Fibroblast of skin of left quadriceps (primary cell): ENCODE measurements at regions not wholly inside any gene's neighbourhood (a gene's known extent, or its start where the extent isn't known, plus 50 kb on each side); places are given as distances from the start of the nearest gene placed in this dataset.
A peak's percentile ranks its signal among the peaks of the same experiment; 100 is the strongest.

ENCODE experiments used
- DNase-seq, 2 experiments: peaks; one replicate each; pipeline ENCODE4 v3.0.0-alpha.2; 2013; ENCODE audit warnings: low read depth in 2 of 2

- DNase-seq, result no peak
These were observed 53.9 kb downstream of the FOXL1 start for GRCh38 chr16:86632206-86632605.

- no peak for DNase-seq
These were observed 54.6 kb downstream of the FOXL1 start for GRCh38 chr16:86632944-86633343.

GRCh38 chr16:86634292-86634691 lies 55.9 kb downstream of the FOXL1 start:
- no peak for DNase-seq

DNA sequence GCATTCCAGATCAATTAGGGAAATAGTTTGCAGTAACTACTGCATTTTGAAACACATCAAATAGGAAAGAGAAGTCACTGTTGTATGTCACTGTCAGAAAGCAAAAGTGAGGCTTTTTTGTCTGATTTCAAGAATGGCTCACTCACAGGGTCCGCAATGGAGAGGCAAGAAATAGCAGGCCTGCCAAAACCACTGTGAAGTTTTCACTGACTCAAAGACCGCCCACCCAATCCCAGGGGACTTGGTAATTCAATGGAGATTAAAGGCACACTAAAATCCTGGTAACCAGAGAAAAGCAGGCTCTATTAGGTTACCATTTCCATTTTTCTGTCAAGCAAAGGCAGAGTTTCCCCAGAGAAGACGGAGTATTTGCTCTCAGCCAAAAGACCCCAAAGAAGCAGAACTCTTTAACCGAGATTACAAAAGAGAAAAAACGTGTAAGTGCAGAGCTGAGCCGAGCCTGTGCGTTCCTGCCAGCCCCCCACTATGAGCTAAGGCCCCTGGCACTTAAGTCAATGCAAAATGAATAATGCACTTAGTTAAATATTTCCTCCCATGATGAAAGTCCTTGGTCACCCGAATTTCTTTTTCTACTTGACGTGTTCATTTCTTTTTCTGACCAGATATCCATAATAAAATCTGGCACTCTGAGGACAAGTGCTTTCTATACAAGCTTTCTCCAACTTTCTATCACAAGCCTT lies 57.0 kb downstream of the FOXL1 start:
- peak; percentile 33 to 35 for DNase-seq

- no peak for DNase-seq
These were observed 57.6 kb downstream of the FOXL1 start for GRCh38 chr16:86635926-86636325.

DNA sequence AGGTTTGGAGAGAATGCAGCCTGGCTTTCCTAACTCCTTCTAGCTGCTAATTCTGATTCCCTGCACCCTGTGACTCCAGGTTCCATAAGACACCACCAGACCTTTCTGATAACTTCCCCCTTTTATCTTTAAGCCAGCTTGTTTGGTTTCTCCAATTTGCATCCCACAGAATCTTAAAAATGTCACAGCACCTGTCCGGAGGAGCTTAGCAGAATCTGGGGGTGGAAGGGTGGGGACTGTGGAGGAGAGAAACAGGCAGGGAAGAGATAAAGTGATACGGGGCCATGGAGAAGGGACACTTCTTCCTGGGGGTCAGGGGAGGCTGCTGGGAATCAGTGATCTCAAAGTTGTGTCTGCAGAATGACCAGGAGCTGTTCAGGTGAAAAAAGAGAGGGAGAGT lies 59.4 kb downstream of the FOXL1 start:
- DNase-seq, result no peak

DNA sequence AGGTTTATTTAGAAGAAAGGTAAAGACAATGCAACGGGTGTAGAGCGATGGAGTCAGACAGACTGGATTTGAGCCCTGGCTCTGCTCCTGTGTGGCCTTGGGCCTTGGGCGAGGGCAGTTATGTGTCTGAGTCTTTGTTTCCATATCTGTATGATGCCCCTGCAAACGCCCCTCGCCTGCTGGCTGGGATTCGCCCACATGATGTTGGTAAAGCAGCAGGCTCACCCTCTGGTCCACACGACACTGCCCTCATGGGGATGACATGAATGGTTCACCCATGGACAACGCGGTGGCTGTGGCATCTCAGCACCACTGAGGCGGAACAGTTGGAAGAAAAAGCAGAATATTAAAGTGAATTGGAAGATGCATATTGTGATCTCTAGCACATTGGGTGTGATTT lies 60.3 kb downstream of the FOXL1 start:
- DNase-seq, result no peak

DNA sequence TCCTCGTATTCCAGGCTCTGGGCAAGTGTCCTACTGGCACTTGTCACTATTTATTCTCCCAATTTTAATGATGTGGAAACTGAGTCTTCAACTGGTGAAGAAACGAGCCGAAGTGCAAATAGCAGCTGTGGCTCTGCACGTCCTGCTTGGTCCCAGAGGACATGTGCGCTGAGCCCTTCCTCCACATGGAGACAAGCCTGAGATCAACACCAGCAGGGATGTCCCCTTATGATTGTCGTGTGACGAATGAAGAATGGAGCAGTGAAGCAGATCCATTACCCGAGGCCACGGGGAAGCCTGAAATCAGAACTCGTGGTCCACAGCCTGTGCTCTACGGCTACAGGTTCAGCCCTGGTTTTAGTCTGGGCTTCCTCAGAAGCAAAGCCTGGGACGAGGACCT lies 61.0 kb downstream of the FOXL1 start:
- DNase-seq, result no peak

- no peak for DNase-seq
These were observed 62.0 kb downstream of the FOXL1 start for GRCh38 chr16:86640265-86640843.

GRCh38 chr16:86642087-86642486 lies 63.7 kb downstream of the FOXL1 start:
- DNase-seq, result no peak

- DNase-seq, result no peak
These were observed 65.3 kb downstream of the FOXL1 start for GRCh38 chr16:86643671-86644070.

DNA sequence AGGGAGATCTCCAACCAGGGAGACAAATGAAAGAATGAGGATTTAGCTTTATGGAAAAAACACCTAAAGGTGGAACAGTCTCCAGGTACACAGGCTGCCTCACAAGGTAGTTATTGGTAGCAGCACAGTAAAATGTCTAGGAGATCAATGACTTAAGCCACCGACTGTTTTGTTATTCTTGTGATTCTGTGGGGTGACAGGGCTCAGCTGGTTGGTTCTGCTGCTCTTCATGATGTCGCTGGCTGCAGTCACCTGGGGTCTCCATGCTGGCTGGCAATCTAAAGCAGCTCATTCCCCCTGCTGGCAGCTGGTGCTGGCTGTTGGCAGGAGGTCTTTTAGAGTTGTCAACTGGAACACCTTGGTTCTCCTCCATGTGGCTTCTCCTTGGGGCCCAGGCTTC lies 69.2 kb downstream of the FOXL1 start:
- DNase-seq, result no peak

GRCh38 chr16:86649875-86650274 lies 71.5 kb downstream of the FOXL1 start:
- DNase-seq, result no peak

GRCh38 chr16:86651013-86651627 lies 72.8 kb downstream of the FOXL1 start:
- DNase-seq, result no peak

DNA sequence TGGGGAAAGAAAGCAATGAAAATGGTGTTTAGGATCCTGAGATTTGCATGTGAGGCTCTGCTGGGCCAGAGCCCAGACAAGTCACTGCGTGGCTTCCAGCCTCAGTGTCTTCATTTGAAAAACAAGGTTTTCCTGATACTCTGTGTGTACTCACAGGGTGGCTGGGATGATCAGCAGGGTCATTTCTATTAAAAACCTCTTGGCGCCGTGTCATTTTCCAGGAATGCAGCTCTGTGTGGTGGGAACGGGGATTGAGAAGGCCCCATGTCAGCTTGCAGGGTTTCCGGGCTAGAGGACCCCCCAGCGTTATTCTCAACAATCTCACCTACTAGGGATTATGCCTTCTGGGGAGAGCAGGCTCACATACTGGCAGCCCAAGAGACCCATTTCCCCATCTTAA lies 73.5 kb downstream of the FOXL1 start:
- DNase-seq, result no peak

DNA sequence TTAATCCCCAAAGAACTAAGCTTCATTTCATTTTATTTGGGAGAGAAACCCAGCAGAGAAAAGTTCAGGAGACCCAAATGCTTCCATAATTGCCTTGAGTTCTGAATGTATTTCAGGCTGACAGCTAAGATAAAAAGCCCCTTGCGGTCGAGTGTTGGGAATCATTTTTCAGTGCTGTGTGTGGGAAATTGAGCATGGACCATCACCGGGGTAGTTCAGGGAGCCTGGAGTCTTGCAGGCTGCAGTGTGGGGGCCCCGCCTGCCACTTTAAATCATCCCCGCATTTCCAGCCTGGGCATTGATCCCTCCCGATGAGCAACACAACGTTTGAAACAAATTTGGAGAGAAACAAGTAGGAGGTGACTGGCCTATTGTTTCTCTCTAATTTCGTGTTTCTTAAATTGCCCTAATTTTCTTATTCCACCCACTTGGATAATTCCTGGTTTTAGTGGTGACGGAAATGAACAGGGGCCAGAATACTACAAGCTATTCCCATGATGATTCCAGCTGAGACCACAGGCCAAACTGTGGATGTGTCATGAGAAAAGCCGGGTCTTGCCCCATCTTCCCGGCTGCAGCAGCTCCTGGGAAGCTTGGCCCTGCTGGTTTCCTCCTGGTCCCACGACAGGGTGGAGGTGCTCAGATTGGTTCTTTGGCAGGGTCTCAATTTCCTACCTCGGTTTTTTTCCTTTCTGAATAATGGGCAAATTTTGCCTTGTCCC lies 75.1 kb downstream of the FOXL1 start:
- no peak for DNase-seq

DNA sequence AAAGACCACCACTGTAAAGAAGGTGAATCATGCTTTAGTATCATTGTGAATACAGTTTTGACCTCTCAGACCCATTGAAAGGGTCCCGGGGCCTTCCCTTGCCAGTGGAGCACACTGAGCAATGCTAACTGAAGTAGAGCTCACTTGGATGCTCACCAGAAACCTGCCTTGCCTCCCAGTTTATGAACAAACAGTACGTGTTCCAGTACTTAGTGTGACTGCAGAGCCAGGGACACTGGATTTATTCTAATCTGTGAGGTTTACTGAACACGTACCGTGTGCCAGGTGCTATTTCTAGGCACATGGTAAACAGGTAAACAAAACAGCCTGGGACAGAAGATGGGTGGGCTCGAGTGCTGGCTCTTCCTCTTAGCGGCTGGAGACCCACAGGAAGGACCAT lies 79.6 kb downstream of the FOXL1 start:
- no peak for DNase-seq

DNA sequence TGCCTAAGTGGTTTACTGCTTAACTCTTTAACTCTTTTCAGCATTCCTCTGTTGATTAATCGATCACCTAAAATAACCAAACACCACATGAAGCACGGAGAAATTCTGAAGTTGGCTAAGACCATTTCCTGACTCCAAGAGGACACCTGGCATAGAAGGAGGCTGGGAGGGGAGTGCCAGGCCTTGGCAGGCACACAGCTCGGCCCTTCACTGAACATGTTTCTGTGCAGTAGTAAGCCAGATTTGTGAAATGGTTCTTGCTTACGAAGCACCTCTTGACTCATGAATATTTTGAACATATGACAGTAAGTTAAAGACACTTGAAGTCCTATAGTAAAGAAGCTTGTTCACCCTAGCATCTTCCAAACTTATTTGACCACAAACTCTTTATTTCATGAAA lies 82.3 kb downstream of the FOXL1 start:
- DNase-seq, result no peak

- no peak for DNase-seq
These were observed 83.4 kb downstream of the FOXL1 start for GRCh38 chr16:86661706-86662105.

DNA sequence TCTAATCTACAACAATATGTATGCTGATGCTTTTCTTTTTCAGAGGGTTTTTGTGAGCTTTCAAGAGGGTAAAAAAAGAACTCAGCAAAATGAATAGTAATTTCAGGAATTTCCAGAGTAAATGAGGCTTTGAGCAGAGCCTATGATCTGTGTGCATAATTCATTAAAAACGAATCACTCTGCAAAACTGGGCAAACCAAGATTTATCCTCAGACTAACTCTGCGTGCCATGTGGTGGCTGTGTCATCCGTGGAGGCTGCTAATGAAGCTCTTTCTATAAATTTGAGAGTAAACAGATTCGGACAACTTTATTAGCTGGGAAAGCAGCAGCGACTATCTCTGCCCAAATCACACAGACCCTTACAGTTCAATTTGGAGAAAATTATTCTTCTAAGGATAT lies 83.8 kb downstream of the FOXL1 start:
- DNase-seq, result peak in 1 of 2 experiments; percentile 37

- no peak for DNase-seq
These were observed 84.4 kb downstream of the FOXL1 start for GRCh38 chr16:86662740-86663139.

- DNase-seq, result no peak
These were observed 85.6 kb downstream of the FOXL1 start for GRCh38 chr16:86663685-86664521.
